Tibial nerve (tissue), 4 donors: ENCODE measurements at regions not wholly inside any gene's neighbourhood (a gene's known extent, or its start where the extent isn't known, plus 50 kb on each side); places are given as distances from the start of the nearest gene placed in this dataset.

Source experiments
- EP300 ChIP-seq, 2 donors: sonication (generic); formaldehyde crosslinking; IDR thresholded peaks; one replicate each; pipeline ENCODE4 v1.6.1; 2017; ENCODE audit warnings: antibody characterized with exemption in 2 of 2, mild to moderate bottlenecking in 1 of 2
- POLR2A ChIP-seq, 2 donors: fragments of 450-650 bp; IDR thresholded peaks; one replicate each; pipeline ENCODE4 v1.6.1; 2017; ENCODE audit warnings: antibody characterized with exemption in 2 of 2, mild to moderate bottlenecking in 2 of 2, moderate library complexity in 2 of 2
- TF ChIP-seq, protein P1 (sequence below), 5 experiments: fragments of 200-600 bp in 3 of 5; fragments of 450-650 bp in 2 of 5; sonication (generic) in 3 of 5; IDR thresholded peaks; one replicate each; pipeline ENCODE4 v1.5.1; 2016 to 2019; ENCODE audit warnings: antibody characterized with exemption in 5 of 5, mild to moderate bottlenecking in 3 of 5, moderate library complexity in 2 of 5

DNA sequence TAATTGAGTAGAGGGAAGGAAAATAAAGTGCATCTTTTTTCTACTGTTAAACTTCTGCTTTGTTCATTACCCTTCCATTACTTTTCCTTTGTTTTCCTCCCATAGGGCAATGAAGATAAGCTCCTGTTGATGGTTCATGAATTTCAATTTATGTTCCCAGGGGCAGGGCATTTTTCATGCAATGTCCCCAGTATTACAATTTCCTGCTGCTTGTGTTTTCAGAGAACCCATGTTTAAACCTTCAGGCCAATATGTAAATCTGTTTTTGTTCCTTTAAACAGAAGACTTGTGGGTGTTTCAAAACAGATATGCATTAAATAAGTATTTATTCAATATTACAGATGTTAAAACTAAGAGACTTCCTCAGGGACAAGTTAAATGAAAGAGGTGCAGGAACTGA is 834.5 kb downstream of the ZPLD1 start:
- TF ChIP-seq EP300 (IDR thresholded peaks at IDR 0.05) = no peak
- TF ChIP-seq, protein P1, sequence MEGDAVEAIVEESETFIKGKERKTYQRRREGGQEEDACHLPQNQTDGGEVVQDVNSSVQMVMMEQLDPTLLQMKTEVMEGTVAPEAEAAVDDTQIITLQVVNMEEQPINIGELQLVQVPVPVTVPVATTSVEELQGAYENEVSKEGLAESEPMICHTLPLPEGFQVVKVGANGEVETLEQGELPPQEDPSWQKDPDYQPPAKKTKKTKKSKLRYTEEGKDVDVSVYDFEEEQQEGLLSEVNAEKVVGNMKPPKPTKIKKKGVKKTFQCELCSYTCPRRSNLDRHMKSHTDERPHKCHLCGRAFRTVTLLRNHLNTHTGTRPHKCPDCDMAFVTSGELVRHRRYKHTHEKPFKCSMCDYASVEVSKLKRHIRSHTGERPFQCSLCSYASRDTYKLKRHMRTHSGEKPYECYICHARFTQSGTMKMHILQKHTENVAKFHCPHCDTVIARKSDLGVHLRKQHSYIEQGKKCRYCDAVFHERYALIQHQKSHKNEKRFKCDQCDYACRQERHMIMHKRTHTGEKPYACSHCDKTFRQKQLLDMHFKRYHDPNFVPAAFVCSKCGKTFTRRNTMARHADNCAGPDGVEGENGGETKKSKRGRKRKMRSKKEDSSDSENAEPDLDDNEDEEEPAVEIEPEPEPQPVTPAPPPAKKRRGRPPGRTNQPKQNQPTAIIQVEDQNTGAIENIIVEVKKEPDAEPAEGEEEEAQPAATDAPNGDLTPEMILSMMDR (IDR thresholded peaks at IDR 0.05) = no peak
- TF ChIP-seq POLR2A (IDR thresholded peaks at IDR 0.05) = no peak
